Keratinocyte (primary cell): ENCODE measurements at regions not wholly inside any gene's neighbourhood (a gene's known extent, or its start where the extent isn't known, plus 50 kb on each side); places are given as distances from the start of the nearest gene placed in this dataset.

Experiments
- DNase-seq: peaks from one replicate; pipeline ENCODE4 v3.0.0-alpha.2; 2011; ENCODE audit warnings: low read depth, missing footprints, low spot score
- FAIRE-seq: peaks from 2 replicates; lab custom pipeline; 2011; peaks lifted over from hg19 to GRCh38; lab: Jason Lieb, UNC
- H2AFZ ChIP-seq: 2 replicates; pipeline ENCODE4 v1.6.0; 2012; ENCODE audit warnings: low read length, control low read depth, inconsistent platforms; ENCODE audit not compliant: control insufficient read depth
- H3K27ac ChIP-seq: 2 replicates; pipeline ENCODE4 v1.5.1; 2011; ENCODE audit warnings: low read length; ENCODE audit not compliant: control insufficient read depth, insufficient read depth
- H3K27me3 ChIP-seq: 3 replicates; pipeline ENCODE4 v1.6.0; 2011; ENCODE audit warnings: low read length; ENCODE audit not compliant: control insufficient read depth, insufficient read depth; ENCODE audit errors: extremely low read depth
- H3K36me3 ChIP-seq, 2 experiments: 2 replicates in 1 of 2; 3 replicates in 1 of 2; pipeline ENCODE4 v1.5.1; 2011; ENCODE audit warnings: low read length in 2 of 2, mild to moderate bottlenecking in 1 of 2; ENCODE audit not compliant: control insufficient read depth in 2 of 2, insufficient read depth in 2 of 2; ENCODE audit errors: extremely low read depth in 1 of 2
- H3K4me1 ChIP-seq: 3 replicates; pipeline ENCODE4 v1.5.1; 2011; ENCODE audit warnings: low read length; ENCODE audit not compliant: control insufficient read depth, insufficient read depth; ENCODE audit errors: extremely low read depth
- H3K4me2 ChIP-seq: 3 replicates; pipeline ENCODE4 v1.6.0; 2011; ENCODE audit warnings: low read depth, low read length; ENCODE audit not compliant: control insufficient read depth, insufficient read depth; ENCODE audit errors: extremely low read depth
- H3K4me3 ChIP-seq, 3 experiments: fragments of 200-600 bp in 1 of 3; sonication (generic) in 1 of 3; 2 replicates in 2 of 3; 3 replicates in 1 of 3; pipeline ENCODE4 v1.5.1; 2011 to 2016; ENCODE audit warnings: low read length in 3 of 3, mild to moderate bottlenecking in 3 of 3, control low read depth in 2 of 3, inconsistent platforms in 1 of 3, low read depth in 1 of 3, mixed read lengths in 1 of 3, mixed run types in 1 of 3, moderate library complexity in 1 of 3; ENCODE audit not compliant: control insufficient read depth in 2 of 3, insufficient read depth in 2 of 3; ENCODE audit errors: extremely low read depth in 1 of 3
- H3K79me2 ChIP-seq: 2 replicates; pipeline ENCODE4 v1.6.0; 2012; ENCODE audit warnings: low read length; ENCODE audit not compliant: control insufficient read depth, insufficient read depth
- H3K9ac ChIP-seq: 3 replicates; pipeline ENCODE4 v1.6.0; 2011; ENCODE audit warnings: low read length; ENCODE audit not compliant: control insufficient read depth, insufficient read depth; ENCODE audit errors: extremely low read depth
- H3K9me1 ChIP-seq: 3 replicates; pipeline ENCODE4 v1.6.0; 2011; ENCODE audit warnings: low read length; ENCODE audit not compliant: control insufficient read depth, insufficient read depth; ENCODE audit errors: extremely low read depth
- H3K9me3 ChIP-seq: 2 replicates; pipeline ENCODE4 v1.5.1; 2012; ENCODE audit warnings: low read depth, low read length; ENCODE audit not compliant: control insufficient read depth
- H4K20me1 ChIP-seq: 3 replicates; pipeline ENCODE4 v1.6.0; 2011; ENCODE audit warnings: low read length; ENCODE audit not compliant: control insufficient read depth, insufficient read depth; ENCODE audit errors: extremely low read depth
- EZH2 ChIP-seq: IDR thresholded peaks from one replicate; pipeline ENCODE4 v1.6.1; 2012; ENCODE audit warnings: inconsistent platforms, mild to moderate bottlenecking, low read length, moderate library complexity
- dilution Hi-C: fragments of 300-500 bp; cut with MboI; formaldehyde crosslinking; loops from one replicate; pipeline ENCODE4 v1.7.0; 2020; ENCODE audit warnings: low sequenced_read_pairs; ENCODE audit not compliant: extremely low pct_ligation_motif_present
- TF ChIP-seq, protein P1 (sequence below), 3 experiments: IDR thresholded peaks in 1 of 3; conservative IDR thresholded peaks in 1 of 3; optimal IDR thresholded peaks in 1 of 3; 2 replicates in 2 of 3; 3 replicates in 1 of 3; pipeline versions ENCODE3 to v1.5.1; 2011; ENCODE audit warnings: low read length in 3 of 3, mild to moderate bottlenecking in 3 of 3, moderate library complexity in 2 of 3, control low read depth in 1 of 3, inconsistent platforms in 1 of 3; ENCODE audit not compliant: insufficient read depth in 2 of 3; ENCODE audit errors: extremely low read depth in 1 of 3

DNA sequence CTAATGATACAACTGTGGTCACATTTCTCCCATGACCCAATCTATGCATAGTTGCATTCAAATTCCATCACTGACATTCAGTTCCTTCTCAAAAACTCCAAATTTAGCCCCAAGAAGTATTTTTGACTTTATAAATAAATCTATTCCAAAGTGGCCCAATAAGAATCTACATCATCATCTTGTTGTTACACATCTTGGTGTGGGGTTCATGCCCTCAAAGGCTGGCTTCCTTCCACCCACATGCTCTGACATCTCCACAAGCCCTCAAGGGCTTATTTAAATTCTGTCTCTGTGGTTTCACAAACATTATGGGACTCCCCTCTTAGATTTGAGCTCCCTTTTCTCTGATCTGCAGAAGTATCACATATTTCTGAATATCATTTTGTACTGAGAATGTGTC lies 585.3 kb upstream of the BTBD3 start:
- Histone ChIP-seq H3K4me3 (no peak overlapping the region), H3K4me1 (peaks cover 13% of the 10 kb centered on the region), H3K9me1 (no peaks in the 10 kb centered on the region), H4K20me1 (no peaks in the 10 kb centered on the region), H3K9me3 (no peaks in the 10 kb centered on the region), H3K36me3 (no peaks in the 10 kb centered on the region), H3K79me2 (no peaks in the 10 kb centered on the region), H3K9ac (no peak overlapping the region), H2AFZ (no peak overlapping the region), H3K27ac (no peak overlapping the region), H3K27me3 (no peaks in the 10 kb centered on the region), H3K4me2 (no peak overlapping the region)
- no peak for FAIRE-seq
- no peak for DNase-seq
- no peak for TF ChIP-seq EZH2
- TF ChIP-seq, protein P1, sequence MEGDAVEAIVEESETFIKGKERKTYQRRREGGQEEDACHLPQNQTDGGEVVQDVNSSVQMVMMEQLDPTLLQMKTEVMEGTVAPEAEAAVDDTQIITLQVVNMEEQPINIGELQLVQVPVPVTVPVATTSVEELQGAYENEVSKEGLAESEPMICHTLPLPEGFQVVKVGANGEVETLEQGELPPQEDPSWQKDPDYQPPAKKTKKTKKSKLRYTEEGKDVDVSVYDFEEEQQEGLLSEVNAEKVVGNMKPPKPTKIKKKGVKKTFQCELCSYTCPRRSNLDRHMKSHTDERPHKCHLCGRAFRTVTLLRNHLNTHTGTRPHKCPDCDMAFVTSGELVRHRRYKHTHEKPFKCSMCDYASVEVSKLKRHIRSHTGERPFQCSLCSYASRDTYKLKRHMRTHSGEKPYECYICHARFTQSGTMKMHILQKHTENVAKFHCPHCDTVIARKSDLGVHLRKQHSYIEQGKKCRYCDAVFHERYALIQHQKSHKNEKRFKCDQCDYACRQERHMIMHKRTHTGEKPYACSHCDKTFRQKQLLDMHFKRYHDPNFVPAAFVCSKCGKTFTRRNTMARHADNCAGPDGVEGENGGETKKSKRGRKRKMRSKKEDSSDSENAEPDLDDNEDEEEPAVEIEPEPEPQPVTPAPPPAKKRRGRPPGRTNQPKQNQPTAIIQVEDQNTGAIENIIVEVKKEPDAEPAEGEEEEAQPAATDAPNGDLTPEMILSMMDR (optimal IDR thresholded peaks at IDR 0.05 in 1 of 3, IDR thresholded peaks at IDR 0.05 in 1 of 3, conservative IDR thresholded peaks at IDR 0.05 in 1 of 3; ENCODE audit: extremely low read depth in 1 of 3, insufficient read depth in 2 of 3, low read length in 3 of 3) = no peak
- dilution Hi-C loops = no loop called here

GRCh38 chr20:11333634-11334033 lies 584.1 kb upstream of the BTBD3 start:
- Histone ChIP-seq H3K79me2 (no peaks in the 10 kb centered on the region), H3K4me1 (peaks cover 13% of the 10 kb centered on the region), H4K20me1 (no peaks in the 10 kb centered on the region), H3K36me3 (no peaks in the 10 kb centered on the region), H3K4me3 (no peak overlapping the region), H2AFZ (no peak overlapping the region), H3K4me2 (no peak overlapping the region), H3K27ac (no peak overlapping the region), H3K27me3 (no peaks in the 10 kb centered on the region), H3K9me1 (no peaks in the 10 kb centered on the region), H3K9me3 (no peaks in the 10 kb centered on the region), H3K9ac (no peak overlapping the region)
- dilution Hi-C loops = no loop called here
- FAIRE-seq (no peak), DNase-seq (no peak)
- no peak for TF ChIP-seq EZH2
- TF ChIP-seq, protein P1 (optimal IDR thresholded peaks at IDR 0.05 in 1 of 3, IDR thresholded peaks at IDR 0.05 in 1 of 3, conservative IDR thresholded peaks at IDR 0.05 in 1 of 3; ENCODE audit: extremely low read depth in 1 of 3, insufficient read depth in 2 of 3, low read length in 3 of 3) = no peak
